ENCODE measurements at regions not wholly inside any gene's neighbourhood (a gene's known extent, or its start where the extent isn't known, plus 50 kb on each side); places are given as distances from the start of the nearest gene placed in this dataset.

DNA sequence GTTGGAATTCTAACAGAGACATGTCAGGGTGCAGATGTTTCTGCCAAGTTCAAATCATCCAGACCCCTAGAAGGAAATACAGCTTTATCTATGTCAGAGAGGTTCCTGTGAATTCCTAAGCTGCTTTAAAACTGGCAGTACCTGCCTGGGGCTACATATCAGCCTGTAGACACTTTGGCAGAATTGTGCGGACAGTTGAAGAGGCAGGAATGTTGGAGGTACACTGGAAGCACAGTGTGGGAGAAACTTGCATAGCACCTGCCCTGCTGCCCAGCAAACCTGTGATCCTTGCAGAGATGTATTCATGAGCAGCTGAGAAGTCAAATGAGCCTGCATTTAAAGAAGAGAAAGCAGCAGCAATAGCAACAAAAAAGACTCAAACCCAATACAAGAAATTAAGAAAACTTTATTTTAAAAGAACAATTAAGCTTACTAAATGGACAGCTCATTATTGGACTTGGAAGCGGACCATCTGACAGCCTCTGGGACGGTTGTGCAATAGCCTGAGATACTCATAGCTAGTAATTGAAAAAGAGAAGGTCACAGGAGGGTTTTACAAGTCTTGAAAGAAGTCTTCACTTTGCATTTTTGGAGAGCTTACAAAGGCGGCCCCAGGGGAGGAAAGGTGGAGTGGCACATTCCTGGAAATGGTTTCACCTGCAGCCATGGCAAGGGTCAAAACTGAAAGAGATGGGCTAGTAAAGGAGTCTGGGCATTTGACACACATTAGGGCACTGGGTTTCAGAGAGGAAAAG is 280.9 kb upstream of the FLRT2 start:
- Mint-ChIP-seq H3K4me3 (no peak overlapping the region), H3K4me1 (no peaks in the 10 kb centered on the region), H3K36me3 (no peaks in the 10 kb centered on the region), H3K27me3 (ENCODE audit: low read depth in 2 of 2) (no peaks in the 10 kb centered on the region), H3K27ac (no peak overlapping the region), H3K9me3 (no peaks in the 10 kb centered on the region)
- WGBS (ENCODE audit: insufficient coverage), result 88% methylated on average over 4 of the region's 4 CpGs
- Histone ChIP-seq H3K9me3 (ENCODE audit: control insufficient read depth, insufficient read depth, low read length) (no peaks in the 10 kb centered on the region), H3K4me1 (ENCODE audit: control insufficient read depth, insufficient read depth, low read length) (no peaks in the 10 kb centered on the region), H3K27me3 (ENCODE audit: control insufficient read depth, insufficient read depth, low read length) (no peaks in the 10 kb centered on the region), H3K36me3 (ENCODE audit: control insufficient read depth, insufficient read depth, low read length) (no peaks in the 10 kb centered on the region), H3K4me3 (ENCODE audit: low read length) (no peak overlapping the region), H3K27ac (ENCODE audit: low read length) (no peak overlapping the region)
- TF ChIP-seq, protein P1, sequence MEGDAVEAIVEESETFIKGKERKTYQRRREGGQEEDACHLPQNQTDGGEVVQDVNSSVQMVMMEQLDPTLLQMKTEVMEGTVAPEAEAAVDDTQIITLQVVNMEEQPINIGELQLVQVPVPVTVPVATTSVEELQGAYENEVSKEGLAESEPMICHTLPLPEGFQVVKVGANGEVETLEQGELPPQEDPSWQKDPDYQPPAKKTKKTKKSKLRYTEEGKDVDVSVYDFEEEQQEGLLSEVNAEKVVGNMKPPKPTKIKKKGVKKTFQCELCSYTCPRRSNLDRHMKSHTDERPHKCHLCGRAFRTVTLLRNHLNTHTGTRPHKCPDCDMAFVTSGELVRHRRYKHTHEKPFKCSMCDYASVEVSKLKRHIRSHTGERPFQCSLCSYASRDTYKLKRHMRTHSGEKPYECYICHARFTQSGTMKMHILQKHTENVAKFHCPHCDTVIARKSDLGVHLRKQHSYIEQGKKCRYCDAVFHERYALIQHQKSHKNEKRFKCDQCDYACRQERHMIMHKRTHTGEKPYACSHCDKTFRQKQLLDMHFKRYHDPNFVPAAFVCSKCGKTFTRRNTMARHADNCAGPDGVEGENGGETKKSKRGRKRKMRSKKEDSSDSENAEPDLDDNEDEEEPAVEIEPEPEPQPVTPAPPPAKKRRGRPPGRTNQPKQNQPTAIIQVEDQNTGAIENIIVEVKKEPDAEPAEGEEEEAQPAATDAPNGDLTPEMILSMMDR (IDR thresholded peaks at IDR 0.05), result no peak
- DNase-seq (no peak), ATAC-seq (no peak)
- intact Hi-C loops (cut with micrococcal nuclease), result no loop called here

DNA sequence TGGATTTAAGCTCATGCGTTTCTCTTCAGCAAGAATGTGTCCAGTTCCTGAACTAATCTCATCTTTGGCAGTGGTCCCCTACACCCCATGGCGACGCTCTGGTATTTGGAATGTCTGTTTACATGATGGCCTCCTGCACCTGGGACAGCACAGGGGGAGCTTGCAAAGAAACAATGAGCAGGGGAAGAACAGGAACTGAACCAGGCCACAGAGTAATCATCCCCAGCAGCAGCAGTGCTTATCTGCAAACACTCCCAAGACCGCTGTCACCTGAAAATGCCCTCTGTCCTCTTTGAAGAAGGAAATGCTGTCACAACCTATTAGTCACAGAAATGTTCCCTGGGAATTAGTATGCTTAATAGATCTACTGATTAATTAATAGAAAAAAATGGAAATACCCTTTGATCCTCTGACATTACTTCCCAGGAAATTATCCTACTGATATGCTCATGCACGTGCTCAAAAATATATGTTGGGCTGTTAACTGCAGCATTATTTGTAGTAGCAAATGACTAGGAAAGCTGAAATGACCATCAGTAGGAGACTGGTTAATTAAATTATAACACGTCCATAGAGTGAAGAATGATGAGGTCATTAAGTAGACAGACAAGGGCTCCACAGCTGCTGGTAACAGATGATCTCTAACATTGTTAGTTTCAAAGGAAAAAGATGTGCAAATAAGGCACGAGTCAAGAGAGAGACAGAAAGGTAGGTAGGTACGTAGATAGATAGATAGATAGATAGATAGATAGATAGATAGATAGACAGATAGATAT is 279.3 kb upstream of the FLRT2 start:
- H3K36me3 Mint-ChIP-seq, result no peaks in the 10 kb centered on the region
- ATAC-seq (no peak), DNase-seq (no peak)
- Histone ChIP-seq H3K27me3 (ENCODE audit: control insufficient read depth, insufficient read depth, low read length) (no peaks in the 10 kb centered on the region), H3K4me3 (ENCODE audit: low read length) (no peak overlapping the region), H3K36me3 (ENCODE audit: control insufficient read depth, insufficient read depth, low read length) (no peaks in the 10 kb centered on the region), H3K4me1 (ENCODE audit: control insufficient read depth, insufficient read depth, low read length) (no peaks in the 10 kb centered on the region), H3K9me3 (ENCODE audit: control insufficient read depth, insufficient read depth, low read length) (no peaks in the 10 kb centered on the region), H3K27ac (ENCODE audit: low read length) (no peak overlapping the region)
- H3K27me3 Mint-ChIP-seq (ENCODE audit: low read depth in 2 of 2), result no peaks in the 10 kb centered on the region
- H3K4me3 Mint-ChIP-seq, result no peak overlapping the region
- TF ChIP-seq, protein P1 (IDR thresholded peaks at IDR 0.05), result no peak
- H3K9me3 Mint-ChIP-seq, result no peaks in the 10 kb centered on the region
- WGBS (ENCODE audit: insufficient coverage), result 76% methylated on average over 7 of the region's 8 CpGs
- no peak overlapping the region for H3K27ac Mint-ChIP-seq
- intact Hi-C loops (cut with micrococcal nuclease), result no loop called here
- peaks cover under 1 to 6% of the 10 kb centered on the region in 2 donors for H3K4me1 Mint-ChIP-seq

DNA sequence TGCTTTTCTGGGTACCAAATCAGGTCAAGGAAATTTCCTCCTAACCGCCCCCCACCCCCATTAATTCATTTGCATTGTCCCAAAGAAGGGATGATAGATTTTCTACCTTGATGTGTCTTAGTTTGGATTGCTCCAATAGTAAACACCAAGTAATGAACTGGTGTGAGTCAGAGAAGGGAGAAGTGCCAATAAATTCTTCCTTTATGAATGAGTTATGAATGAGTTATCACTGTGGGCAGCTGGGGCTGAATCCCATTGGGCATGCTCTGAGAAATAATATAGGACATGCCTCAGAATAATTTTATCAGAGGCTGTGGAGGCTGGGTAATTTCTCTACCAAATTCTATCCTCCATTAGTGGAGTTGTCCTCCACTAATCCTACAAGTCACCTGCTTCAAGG is 277.9 kb upstream of the FLRT2 start:
- Mint-ChIP-seq H3K27ac (no peak overlapping the region), H3K4me3 (no peak overlapping the region), H3K36me3 (no peaks in the 10 kb centered on the region), H3K9me3 (no peaks in the 10 kb centered on the region), H3K4me1 (peaks cover 7 to 12% of the 10 kb centered on the region in 2 donors), H3K27me3 (ENCODE audit: low read depth in 2 of 2) (no peaks in the 10 kb centered on the region)
- Histone ChIP-seq H3K27me3 (ENCODE audit: control insufficient read depth, insufficient read depth, low read length) (no peaks in the 10 kb centered on the region), H3K4me1 (ENCODE audit: control insufficient read depth, insufficient read depth, low read length) (peaks cover 4% of the 10 kb centered on the region), H3K4me3 (ENCODE audit: low read length) (no peak overlapping the region), H3K27ac (ENCODE audit: low read length) (no peak overlapping the region), H3K36me3 (ENCODE audit: control insufficient read depth, insufficient read depth, low read length) (no peaks in the 10 kb centered on the region), H3K9me3 (ENCODE audit: control insufficient read depth, insufficient read depth, low read length) (peaks cover 3% of the 10 kb centered on the region)
- no peak for DNase-seq
- TF ChIP-seq, protein P1 (IDR thresholded peaks at IDR 0.05), result no peak
- WGBS (ENCODE audit: insufficient coverage), result no CpG with 5 or more reads among the region's 1 CpG
- intact Hi-C loops (cut with micrococcal nuclease), result no loop called here
- no peak for ATAC-seq

Data from natural killer cell (primary cell).